ENCODE measurements at regions not wholly inside any gene's neighbourhood (a gene's known extent, or its start where the extent isn't known, plus 50 kb on each side); places are given as distances from the start of the nearest gene placed in this dataset.

DNA sequence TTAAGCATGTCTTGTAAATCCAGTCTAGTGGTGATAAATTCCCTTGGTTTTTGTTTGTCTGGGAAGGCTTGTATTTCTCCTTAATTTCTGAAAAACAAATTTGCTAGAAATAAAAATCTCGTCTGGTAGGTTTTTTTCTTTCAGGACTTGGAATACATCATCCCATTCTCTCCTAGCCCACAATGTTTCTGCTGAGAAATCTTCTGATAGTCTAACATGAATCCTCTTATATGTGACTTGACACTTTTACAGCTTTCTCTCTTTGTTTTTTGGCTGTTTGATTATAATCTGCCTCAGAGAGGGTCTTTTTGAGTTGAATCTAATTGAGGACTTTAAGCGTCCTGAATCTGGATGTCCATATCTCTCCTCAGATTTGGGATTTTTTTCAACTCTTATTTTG, 104.9 kb downstream of the FEM1C start:
- TF ChIP-seq, protein P1, sequence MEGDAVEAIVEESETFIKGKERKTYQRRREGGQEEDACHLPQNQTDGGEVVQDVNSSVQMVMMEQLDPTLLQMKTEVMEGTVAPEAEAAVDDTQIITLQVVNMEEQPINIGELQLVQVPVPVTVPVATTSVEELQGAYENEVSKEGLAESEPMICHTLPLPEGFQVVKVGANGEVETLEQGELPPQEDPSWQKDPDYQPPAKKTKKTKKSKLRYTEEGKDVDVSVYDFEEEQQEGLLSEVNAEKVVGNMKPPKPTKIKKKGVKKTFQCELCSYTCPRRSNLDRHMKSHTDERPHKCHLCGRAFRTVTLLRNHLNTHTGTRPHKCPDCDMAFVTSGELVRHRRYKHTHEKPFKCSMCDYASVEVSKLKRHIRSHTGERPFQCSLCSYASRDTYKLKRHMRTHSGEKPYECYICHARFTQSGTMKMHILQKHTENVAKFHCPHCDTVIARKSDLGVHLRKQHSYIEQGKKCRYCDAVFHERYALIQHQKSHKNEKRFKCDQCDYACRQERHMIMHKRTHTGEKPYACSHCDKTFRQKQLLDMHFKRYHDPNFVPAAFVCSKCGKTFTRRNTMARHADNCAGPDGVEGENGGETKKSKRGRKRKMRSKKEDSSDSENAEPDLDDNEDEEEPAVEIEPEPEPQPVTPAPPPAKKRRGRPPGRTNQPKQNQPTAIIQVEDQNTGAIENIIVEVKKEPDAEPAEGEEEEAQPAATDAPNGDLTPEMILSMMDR (IDR thresholded peaks at IDR 0.05) = no peak
- TF ChIP-seq POLR2A (IDR thresholded peaks at IDR 0.05) = no peak

All from vagina (tissue), 2 donors.